Neutrophil (primary cell): ENCODE measurements at regions not wholly inside any gene's neighbourhood (a gene's known extent, or its start where the extent isn't known, plus 50 kb on each side); places are given as distances from the start of the nearest gene placed in this dataset.

ENCODE experiments used
- H3K27ac ChIP-seq: fragments of 200-600 bp; sonication (generic); 2 replicates; pipeline ENCODE4 v1.5.1; 2016; ENCODE audit warnings: mild to moderate bottlenecking, moderate library complexity
- H3K27me3 ChIP-seq: fragments of 200-600 bp; sonication (generic); 2 replicates; pipeline ENCODE4 v1.6.0; 2016; ENCODE audit warnings: mild to moderate bottlenecking
- H3K36me3 ChIP-seq: fragments of 200-600 bp; sonication (generic); 2 replicates; pipeline ENCODE4 v1.5.1; 2017
- H3K4me1 ChIP-seq, 2 experiments: fragments of 200-600 bp in 1 of 2; sonication (generic) in 1 of 2; 1 replicate in 1 of 2; 2 replicates in 1 of 2; pipeline versions ENCODE4 v1.5.1 to v1.6.1; 2013 to 2016; ENCODE audit warnings: low read depth in 1 of 2, low read length in 1 of 2, mild to moderate bottlenecking in 1 of 2, moderate library complexity in 1 of 2; ENCODE audit not compliant: control insufficient read depth in 1 of 2, insufficient read depth in 1 of 2
- H3K4me3 ChIP-seq, 2 experiments: fragments of 200-600 bp in 1 of 2; sonication (generic) in 1 of 2; 1 replicate in 1 of 2; 2 replicates in 1 of 2; pipeline ENCODE4 v1.5.1; 2013 to 2016; ENCODE audit warnings: low read depth in 1 of 2, low read length in 1 of 2, mild to moderate bottlenecking in 1 of 2, moderate library complexity in 1 of 2
- H3K9me3 ChIP-seq: fragments of 200-600 bp; sonication (generic); 2 replicates; pipeline ENCODE4 v1.5.1; 2016
- TF ChIP-seq, protein P1 (sequence below): fragments of 200-600 bp; sonication (generic); IDR thresholded peaks from 2 replicates; pipeline ENCODE4 v1.5.1; 2016; ENCODE audit warnings: antibody characterized with exemption

DNA sequence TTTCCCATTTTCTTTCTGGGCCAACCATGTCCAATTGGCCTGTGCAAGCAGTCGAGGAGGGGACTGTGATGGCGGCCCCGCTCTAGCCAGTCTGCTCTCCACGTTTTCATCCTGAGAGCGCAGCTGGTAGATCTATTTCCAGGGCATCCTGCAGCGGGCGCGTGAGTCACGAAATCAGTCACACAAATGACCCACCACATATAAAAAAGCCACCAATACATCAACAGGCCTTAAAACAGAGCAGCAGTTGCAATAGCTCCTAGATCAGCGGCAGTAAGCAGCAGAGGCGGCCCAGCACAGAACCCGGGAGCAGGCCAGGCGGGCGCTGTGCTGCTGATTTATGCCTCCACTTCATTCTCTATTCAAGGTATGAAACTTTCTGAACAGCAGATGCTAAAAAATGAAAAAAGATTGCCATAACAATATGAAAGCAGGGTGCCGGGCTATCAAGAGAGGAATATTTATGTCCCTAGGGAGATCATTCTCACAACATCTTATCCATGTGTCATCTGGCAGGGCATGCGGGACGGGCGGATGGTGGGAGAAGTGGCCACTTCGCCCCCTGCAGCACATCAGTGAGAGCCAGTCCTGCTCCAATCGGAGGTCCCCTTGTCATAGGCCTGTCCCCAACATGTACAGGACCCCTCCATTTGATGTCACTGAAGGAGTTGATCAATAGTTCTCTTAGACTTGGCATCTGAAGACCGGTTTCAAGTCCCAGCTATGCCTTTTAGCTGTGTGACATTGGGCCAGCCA, 98.0 kb upstream of the GPR26 start:
- no peaks in the 10 kb centered on the region for H3K36me3 ChIP-seq
- H3K4me1 ChIP-seq = no peaks in the 10 kb centered on the region
- TF ChIP-seq, protein P1, sequence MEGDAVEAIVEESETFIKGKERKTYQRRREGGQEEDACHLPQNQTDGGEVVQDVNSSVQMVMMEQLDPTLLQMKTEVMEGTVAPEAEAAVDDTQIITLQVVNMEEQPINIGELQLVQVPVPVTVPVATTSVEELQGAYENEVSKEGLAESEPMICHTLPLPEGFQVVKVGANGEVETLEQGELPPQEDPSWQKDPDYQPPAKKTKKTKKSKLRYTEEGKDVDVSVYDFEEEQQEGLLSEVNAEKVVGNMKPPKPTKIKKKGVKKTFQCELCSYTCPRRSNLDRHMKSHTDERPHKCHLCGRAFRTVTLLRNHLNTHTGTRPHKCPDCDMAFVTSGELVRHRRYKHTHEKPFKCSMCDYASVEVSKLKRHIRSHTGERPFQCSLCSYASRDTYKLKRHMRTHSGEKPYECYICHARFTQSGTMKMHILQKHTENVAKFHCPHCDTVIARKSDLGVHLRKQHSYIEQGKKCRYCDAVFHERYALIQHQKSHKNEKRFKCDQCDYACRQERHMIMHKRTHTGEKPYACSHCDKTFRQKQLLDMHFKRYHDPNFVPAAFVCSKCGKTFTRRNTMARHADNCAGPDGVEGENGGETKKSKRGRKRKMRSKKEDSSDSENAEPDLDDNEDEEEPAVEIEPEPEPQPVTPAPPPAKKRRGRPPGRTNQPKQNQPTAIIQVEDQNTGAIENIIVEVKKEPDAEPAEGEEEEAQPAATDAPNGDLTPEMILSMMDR = no peak
- H3K9me3 ChIP-seq = no peaks in the 10 kb centered on the region
- no peak overlapping the region for H3K27ac ChIP-seq
- H3K4me3 ChIP-seq = no peak overlapping the region
- peaks cover 33% of the 10 kb centered on the region for H3K27me3 ChIP-seq

DNA sequence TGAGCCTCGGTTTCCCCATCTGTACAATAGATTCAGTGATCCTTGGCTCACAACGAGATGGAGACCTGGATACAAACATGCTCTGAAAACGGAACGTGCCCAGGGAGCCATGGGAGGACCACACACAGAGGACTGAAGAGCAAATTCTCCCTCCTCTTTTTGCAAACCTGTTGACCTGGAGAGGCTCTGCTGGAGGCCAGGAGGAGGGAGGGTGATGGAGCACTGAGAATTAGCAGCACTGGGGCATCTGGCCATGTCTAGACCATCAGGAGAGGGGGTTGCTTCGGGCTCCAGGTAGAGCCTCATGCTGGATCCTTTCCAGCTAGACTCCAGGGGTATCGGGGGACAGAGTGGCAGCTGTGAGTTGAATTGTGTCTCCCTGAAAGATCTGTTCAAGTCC, 97.4 kb upstream of the GPR26 start:
- Histone ChIP-seq H3K36me3 (no peaks in the 10 kb centered on the region), H3K27ac (no peak overlapping the region), H3K4me1 (no peaks in the 10 kb centered on the region), H3K27me3 (peaks cover 36% of the 10 kb centered on the region), H3K9me3 (no peaks in the 10 kb centered on the region), H3K4me3 (no peak overlapping the region)
- TF ChIP-seq, protein P1 = no peak

DNA sequence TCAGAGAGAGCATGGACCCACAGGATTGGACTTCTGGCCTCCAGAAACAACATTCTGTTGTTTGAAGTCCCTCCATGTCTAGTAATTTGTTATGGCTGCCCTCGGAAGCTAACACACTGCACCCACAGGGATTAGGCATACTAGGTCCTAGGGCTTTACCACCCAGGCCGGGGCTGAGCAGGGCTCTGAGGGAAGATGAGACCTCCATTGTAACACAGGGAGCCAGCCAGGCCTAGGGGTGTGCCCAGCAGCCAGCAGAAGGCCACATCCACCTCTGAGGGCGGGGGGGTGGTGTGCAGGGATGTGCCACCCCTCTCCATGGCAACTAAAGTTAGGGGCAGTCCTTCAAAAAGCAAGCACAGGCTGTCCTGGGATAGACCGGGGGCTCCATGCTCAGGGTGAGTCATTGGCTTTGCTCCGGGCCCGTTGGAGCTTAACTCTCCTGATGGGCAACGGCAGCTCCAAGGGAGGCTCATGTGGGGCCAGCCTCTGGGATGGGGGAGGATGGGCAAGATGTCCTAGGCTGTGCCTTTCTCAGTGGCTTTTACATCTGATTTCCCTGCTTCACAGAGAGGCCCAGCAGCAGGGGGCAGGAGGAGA, 96.6 kb upstream of the GPR26 start:
- no peaks in the 10 kb centered on the region for H3K9me3 ChIP-seq
- no peak overlapping the region for H3K4me3 ChIP-seq
- H3K27ac ChIP-seq = no peak overlapping the region
- TF ChIP-seq, protein P1 = no peak
- H3K4me1 ChIP-seq = no peaks in the 10 kb centered on the region
- no peaks in the 10 kb centered on the region for H3K36me3 ChIP-seq
- H3K27me3 ChIP-seq = peaks cover 41% of the 10 kb centered on the region

DNA sequence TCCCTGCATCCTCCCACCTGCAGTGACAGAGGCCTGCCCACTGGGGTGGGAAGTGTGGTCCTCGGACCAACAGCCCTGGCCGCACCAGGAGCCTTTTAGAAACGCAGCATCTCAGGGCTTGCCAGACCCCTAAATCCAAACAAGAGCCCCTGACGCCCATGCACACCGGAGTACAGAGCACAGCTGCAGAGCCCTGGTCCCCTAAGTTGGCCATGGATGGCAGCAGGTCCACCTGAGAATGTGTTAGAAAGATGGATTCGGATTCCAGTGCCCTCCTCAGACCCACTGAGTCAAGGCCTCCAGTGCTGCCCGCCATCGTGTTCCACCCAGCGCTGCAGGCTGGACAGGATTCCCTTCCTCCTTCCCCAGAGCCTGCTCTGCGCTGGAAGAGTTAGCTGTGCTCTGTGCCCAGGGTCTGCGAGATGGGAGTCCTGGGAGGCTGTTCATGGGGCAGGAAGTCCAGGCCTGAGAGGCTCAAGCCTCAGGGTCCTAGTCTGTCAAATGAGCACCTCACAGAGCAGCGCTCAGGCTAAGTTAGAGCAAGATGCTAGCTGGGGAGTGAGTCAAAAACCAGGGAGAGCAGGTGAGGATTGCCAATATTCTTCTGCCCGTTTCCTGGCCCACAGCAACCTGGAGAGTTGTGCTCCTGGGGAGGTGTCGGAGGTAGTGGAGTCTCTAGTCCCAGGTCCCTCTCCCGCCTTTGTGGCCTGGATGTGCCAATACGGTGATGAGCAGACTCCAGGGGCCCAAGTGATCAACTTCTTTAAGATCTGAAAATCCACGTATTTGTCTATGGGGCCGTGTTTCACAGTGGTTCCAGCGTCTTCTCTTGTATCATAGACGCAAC, 95.9 kb upstream of the GPR26 start:
- H3K4me3 ChIP-seq = no peak overlapping the region
- no peaks in the 10 kb centered on the region for H3K36me3 ChIP-seq
- no peaks in the 10 kb centered on the region for H3K4me1 ChIP-seq
- TF ChIP-seq, protein P1 = no peak
- no peaks in the 10 kb centered on the region for H3K9me3 ChIP-seq
- peaks cover 48% of the 10 kb centered on the region for H3K27me3 ChIP-seq
- H3K27ac ChIP-seq = no peak overlapping the region

DNA sequence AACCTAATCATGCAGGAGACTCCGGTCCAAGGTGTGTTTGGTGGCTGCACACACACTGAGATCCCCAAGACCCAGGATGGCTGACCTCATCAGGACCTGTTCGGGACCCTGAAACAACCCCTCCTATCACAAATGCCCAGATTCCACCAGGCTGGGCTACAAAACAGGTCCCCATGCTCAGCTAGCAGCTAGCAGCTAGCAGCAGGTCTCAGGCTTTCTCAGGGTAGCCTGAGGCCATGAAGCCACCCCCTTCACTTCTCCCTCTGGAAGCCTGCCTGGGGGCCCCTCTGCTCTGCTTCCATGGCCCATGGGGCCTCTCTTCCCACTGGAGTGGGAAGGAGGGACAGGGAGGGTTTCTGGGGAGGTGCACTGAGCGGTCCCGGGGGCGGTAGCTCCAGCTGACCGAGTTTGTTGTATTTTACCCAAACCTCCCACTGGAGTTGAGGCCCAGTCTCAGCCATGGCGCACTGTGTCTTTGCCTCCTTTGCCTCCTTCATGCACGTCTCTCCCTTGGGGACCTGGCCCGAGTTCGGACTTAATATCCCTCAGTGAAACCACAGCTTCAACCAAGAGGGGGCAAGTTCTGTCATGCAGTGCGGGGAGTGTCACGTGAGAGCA, 95.1 kb upstream of the GPR26 start:
- Histone ChIP-seq H3K4me3 (no peak overlapping the region), H3K4me1 (no peaks in the 10 kb centered on the region), H3K9me3 (no peaks in the 10 kb centered on the region), H3K27ac (no peak overlapping the region), H3K36me3 (no peaks in the 10 kb centered on the region), H3K27me3 (peaks cover 49% of the 10 kb centered on the region)
- TF ChIP-seq, protein P1 = no peak
